NAMALWA (cell line): ENCODE measurements at regions not wholly inside any gene's neighbourhood (a gene's known extent, or its start where the extent isn't known, plus 50 kb on each side); places are given as distances from the start of the nearest gene placed in this dataset.
A peak's percentile ranks its signal among the peaks of the same experiment; 100 is the strongest.
"Not testable (repeated sequence)": the region's sequence is repeated elsewhere in the genome, so short reads cannot be mapped to it uniquely, and the experiment has no call there.

Source experiments
- DNase-seq: peaks from one replicate; pipeline ENCODE4 v3.0.0-alpha.2; 2015; ENCODE audit warnings: low spot score

GRCh38 chr18:52200921-52201663, 138.9 kb upstream of the DCC start:
- DNase-seq = no peak

GRCh38 chr18:52208646-52209045, 131.4 kb upstream of the DCC start:
- DNase-seq = no peak

GRCh38 chr18:52216109-52216508, 123.9 kb upstream of the DCC start:
- no peak for DNase-seq

GRCh38 chr18:52216666-52217065, 123.3 kb upstream of the DCC start:
- no peak for DNase-seq

GRCh38 chr18:52219102-52219501, 120.9 kb upstream of the DCC start:
- no peak for DNase-seq

- no peak for DNase-seq
Measured at GRCh38 chr18:52220062-52220591, 119.9 kb upstream of the DCC start.

GRCh38 chr18:52222211-52222610, 117.8 kb upstream of the DCC start:
- DNase-seq = no peak

- no peak for DNase-seq
Measured at GRCh38 chr18:52227536-52227935, 112.5 kb upstream of the DCC start.

- DNase-seq = no peak
Measured at GRCh38 chr18:52228166-52228565, 111.8 kb upstream of the DCC start.

- no peak for DNase-seq
Measured at GRCh38 chr18:52236131-52236530, 103.9 kb upstream of the DCC start.

GRCh38 chr18:52237551-52237950, 102.4 kb upstream of the DCC start:
- no peak for DNase-seq

- DNase-seq = no peak
Measured at GRCh38 chr18:52242711-52243110, 97.3 kb upstream of the DCC start.

GRCh38 chr18:52244658-52245057, 95.3 kb upstream of the DCC start:
- DNase-seq = no peak

GRCh38 chr18:52254367-52254766, 85.6 kb upstream of the DCC start:
- DNase-seq = no peak

GRCh38 chr18:52257417-52257816, 82.6 kb upstream of the DCC start:
- DNase-seq = not testable (repeated sequence)

GRCh38 chr18:52275817-52276216, 64.2 kb upstream of the DCC start:
- DNase-seq = no peak

- no peak for DNase-seq
Measured at GRCh38 chr18:52277785-52278184, 62.2 kb upstream of the DCC start.

- DNase-seq = no peak
Measured at GRCh38 chr18:52278191-52278590, 61.8 kb upstream of the DCC start.

GRCh38 chr18:52280702-52281101, 59.3 kb upstream of the DCC start:
- no peak for DNase-seq

- no peak for DNase-seq
Measured at GRCh38 chr18:52283927-52284326, 56.1 kb upstream of the DCC start.

GRCh38 chr18:52286675-52287074, 53.3 kb upstream of the DCC start:
- DNase-seq = no peak

GRCh38 chr18:52287151-52287550, 52.8 kb upstream of the DCC start:
- no peak for DNase-seq

GRCh38 chr18:52288403-52289004, 51.5 kb upstream of the DCC start:
- peak; percentile 53 for DNase-seq

- no peak for DNase-seq
Measured at GRCh38 chr18:52289392-52289791, 50.6 kb upstream of the DCC start.
